Activated T-cell treated with anti-CD3 and anti-CD28 coated beads for 48 hours (primary cell): ENCODE measurements at regions not wholly inside any gene's neighbourhood (a gene's known extent, or its start where the extent isn't known, plus 50 kb on each side); places are given as distances from the start of the nearest gene placed in this dataset.

Experiments
- DNase-seq: peaks from one replicate; pipeline ENCODE4 v3.0.0-alpha.2; 2020; ENCODE audit warnings: low read depth

DNA sequence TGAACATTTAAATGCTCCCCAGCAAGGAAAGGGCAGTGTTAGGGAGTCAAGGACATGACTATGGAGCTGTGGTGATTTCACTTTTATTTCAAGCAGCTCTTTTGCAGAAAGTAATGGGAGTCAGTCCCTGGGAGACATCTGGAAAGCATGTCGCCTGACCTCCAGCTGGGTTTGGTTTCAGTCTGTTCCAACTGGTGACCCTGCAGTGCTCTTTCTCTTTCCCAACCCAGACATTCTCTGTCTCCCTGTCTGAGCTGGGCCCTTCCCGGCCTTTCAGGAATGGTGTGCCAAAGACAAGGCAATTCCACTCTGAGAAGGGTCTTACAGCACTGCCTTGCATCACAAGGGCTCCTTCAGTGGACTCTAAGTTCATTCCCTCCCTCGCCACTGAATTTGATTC is 323.2 kb downstream of the OSR1 start:
- DNase-seq = no peak

DNA sequence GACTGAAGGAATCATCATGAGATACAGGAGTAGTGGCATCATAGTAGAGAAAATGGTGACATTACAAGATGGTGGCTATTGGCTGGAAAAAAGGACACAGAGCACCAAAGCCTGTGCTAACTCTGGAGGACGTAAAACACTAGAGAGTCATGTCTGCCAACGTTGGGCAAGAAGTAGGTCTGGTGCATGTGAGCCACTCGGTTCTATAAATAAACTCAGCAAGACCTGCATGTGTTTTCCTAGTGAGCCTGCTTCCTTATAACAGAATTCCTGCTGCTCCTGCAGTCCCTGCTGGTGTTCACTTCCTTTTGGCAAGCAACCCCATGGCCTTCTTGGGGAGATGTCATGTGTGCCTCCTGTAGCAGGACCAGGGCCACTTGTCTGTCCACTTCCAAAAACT is 325.2 kb downstream of the OSR1 start:
- no peak for DNase-seq

DNA sequence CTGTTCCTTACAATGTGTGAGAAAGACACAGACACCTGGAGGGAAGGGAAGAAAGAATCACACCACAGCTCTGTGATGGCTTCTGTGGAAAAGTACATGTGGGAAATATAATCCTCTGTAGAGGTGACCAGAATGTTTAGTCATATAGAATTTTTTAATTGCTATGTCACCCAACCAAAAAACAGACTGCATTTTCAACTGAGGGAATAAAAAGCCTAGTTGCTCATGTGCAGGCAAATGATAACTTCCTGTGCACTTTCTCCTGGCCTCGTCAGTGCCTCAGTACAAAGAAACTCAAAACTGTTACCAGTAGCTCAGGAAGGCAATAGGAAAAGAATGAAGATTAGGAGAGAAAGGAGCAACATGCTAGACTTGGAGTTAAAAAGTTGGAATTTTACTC is 326.8 kb downstream of the OSR1 start:
- DNase-seq = no peak

DNA sequence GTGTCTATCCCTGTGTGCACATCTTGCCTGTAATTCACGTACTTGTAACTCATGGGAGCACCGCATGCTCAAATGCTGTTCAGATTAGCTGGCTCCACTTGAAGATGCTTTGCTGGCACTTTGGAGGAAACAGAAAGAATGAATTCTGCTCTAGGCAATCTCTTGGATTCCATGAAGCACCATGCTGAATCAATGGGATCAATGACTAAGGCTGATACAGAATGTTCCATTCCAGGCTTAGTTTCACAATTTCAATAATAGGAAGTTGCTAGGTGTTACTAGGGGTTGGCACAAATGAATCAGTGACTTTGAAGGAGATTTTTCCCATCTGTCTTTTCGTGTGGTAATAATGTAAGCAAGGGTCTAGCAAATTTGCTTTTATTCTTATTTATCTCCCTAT is 328.8 kb downstream of the OSR1 start:
- no peak for DNase-seq

DNA sequence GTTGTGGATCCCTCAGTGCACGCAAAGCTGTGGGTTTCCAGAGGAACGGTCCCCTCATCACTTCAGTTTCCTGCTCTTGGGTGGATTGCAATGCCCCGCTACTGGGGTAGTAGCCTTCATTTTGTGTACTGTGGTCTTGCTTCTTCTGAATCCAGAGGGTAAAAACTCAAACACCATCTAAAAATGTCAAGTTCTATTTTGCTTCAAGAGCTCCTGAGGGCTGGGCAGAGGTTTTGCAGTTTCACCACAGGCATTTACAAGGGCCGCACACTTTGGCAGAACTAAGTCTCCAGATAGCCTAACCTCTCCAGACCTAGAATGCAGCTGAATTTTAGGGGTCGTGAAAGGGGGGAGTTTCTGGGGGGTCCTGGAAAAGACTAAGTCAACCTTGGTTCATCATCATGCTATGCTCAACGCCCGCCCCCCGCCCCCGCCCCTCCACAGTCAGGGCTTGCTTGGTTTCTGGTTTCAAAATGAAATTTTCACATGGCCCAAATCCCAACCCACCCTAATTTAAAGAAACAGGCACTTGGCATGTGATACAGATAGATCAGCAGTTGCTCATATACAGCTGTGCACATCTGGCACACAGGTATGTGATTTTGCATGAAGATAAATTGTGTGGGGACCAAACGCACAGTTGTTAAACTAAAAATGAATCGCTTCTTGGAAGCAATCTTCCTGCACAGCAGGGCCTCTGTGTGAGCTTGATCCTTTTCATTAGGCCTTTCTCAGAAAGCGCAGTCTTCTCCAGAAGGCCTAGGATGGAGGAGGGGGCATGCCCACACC is 329.6 kb downstream of the OSR1 start:
- no peak for DNase-seq

DNA sequence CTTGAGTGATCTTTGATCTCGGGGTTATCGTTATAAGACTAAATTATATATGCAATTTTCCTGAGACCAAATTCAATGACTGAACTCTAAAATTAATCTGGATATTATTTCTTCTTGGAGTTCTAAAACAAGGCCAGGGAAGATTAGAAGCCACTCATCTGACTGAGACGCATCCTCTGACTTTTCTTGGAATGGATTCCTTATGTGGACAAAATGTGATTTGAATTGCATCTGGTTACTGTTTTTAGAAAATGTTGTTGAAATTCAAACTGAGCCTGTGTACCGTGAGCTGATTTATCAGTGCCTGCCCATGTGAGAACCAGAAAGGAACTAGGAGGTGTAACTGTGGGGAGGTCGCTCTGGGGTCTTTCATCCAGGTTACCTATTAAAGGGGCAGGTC is 330.8 kb downstream of the OSR1 start:
- DNase-seq = no peak

DNA sequence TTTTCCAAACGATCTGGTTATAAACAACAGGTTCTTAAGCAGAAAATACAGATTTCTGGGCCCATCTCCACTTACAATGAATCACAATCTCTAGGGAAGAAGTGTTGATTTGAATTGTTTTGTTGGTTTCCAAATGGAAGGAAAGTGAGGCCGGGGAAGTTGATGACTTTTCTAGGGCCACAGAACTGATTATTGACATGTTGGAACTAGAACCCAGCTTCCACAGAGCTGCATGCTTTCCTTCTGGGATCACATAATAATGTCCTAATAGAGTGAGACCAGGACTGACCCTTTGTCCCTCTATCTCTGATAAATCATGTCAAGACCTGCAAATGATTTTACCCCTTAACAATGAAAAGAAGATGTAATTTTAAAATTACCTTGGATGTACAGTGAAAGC is 332.2 kb downstream of the OSR1 start:
- no peak for DNase-seq

DNA sequence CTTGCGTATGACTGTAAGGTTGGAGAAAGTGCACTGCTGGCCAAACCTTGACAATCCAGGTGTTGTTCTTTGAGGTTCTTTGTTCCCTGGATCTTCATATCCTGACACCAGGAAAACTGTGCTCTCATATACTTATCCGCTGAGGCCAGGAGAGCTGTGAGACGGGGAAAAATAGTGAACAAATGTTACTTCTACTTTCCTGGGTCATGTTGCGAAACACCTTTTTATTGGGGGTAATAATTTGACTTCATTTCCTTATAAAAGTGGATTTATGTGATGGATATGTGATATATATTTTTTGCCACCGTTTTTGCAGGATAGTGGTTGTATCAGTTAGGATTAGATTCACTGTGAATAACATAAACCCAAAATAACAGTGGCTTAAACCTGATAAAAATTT is 336.1 kb downstream of the OSR1 start:
- DNase-seq = no peak

DNA sequence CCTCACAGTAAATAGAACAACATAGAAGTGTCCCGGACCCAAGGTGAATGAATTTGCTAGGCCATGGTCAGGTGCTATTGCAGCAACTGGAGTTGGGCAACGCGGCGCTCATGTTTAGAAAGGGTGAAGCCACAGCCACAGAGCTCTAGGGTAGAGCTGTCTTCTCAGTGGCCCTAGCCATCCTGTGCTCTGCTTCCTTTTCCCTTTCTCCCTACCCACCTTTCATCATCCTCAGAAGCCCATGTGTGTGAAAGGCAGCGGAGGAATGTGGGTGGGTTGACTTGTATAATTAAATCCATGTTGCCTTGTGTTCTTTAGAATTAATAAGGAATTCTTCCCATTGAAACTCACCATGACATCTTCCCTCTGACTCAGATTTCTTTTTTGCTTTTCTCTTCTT is 336.7 kb downstream of the OSR1 start:
- no peak for DNase-seq

DNA sequence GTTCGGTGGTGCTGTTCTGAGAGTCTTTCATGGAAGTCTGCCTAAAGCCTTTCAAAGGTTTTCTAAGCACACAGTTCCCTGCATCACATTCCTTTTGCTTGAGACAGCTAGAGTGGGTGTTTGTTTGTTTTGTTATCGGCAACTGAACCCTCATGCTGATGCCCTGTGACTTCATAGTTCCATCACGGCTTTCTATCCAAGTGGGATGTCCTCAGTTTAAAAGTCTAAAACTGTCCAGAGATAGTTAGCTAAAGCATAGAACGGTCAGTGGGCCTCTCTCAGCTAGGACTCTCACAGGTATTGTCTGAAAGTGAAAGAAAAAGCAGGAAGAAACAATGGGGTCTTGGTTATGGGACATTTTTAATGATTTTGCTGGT is 337.3 kb downstream of the OSR1 start:
- no peak for DNase-seq

DNA sequence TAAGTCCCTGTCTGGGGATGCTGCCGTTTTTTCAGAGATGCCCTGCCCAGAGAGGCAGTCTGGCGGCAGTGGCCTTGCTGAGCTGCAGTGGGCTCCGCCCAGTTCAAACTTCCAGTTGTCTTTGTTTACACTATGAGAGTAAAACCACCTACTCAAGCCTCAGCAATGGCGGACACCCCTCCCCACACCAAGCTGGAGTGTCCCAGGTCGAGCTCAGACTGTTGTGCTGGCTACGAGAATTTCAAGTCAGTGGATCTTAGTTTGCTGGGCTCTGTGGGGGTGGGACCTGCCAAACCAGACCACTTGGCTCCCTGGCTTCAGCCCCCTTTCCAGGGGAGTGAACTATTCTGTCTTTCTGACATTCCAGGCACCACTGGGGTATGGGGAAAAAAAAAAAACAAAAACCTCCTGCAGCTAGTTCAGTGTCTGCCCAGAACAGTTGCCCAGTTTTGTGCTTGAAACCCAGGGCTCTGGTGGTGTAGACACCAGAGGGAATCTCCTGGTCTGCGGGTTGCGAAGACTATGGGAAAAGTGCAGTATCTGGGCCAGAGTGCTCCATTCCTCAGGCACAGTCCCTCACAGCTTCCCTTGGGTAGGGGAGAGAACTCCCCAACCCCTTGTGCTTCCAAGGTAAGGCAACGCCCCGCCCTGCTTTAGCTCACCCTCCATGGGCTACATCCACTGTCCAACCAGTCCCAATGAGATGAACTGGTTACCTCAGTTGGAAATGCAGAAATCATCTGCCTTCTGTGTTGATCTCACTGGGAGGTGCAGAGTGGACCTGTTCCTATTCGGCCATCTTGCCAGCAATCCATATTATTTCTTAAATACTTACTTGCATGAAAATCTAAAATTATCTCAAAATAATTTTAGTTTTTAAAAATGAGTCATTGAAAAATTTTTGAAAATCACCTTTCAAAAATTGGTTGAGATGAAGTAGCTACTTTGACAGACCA is 338.0 kb downstream of the OSR1 start:
- no peak for DNase-seq

DNA sequence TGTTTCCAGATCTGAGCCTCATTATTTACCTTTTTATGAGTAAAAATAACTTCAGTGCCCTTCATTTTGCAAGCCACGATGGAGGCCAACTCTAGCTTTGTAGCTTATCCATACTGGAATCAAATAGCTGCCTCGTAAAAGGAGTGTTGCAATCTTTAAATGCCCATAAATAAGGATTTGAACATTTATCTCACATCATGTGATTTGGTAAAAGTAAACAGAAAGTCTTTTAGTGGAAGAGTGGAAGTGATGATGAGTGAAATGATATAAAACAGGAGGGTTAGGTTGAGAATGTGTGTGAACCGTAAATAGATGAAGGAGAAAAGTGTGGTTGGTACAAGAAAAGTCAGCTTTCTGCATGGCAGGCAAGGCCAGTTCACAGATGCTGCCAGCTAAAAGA is 348.9 kb downstream of the OSR1 start:
- no peak for DNase-seq

DNA sequence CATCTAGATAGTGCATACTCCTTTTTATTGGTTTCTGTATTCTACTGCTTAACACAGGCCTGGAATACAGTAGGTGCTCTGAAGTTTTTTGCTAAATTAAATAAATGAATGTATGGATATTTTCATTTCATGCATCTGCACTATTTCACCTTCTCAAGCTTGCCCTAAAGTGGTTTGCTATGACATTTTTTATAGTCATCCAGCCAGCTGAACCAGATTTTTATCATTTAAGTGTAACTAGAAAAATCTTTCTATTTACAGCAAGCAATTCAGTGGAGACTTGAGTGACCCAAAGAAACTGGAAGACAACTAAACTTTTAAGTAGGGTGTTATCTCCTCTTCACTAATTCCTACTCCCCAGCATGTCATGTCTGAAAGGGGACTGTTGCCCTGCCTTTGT is 354.9 kb downstream of the OSR1 start:
- no peak for DNase-seq

DNA sequence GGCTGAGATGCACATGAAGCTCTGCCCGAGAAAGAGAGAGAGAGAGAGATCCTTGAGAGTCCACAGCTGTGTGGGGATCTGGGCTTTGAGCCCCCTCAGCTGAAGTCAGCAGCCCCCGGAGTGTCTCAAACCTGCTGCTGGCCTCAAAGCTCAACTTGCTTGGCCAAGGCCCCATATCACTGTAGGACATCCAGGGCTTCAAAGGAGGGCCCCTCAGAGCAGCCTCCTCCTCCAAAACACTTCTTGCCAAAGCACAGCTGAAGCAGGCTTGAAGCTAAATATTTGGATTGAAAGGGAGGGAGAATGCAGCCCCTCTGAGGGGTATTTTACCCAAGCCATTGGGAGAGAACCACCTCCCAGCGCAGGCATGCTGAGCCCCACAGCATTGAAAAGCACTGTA is 357.6 kb downstream of the OSR1 start:
- DNase-seq = no peak

DNA sequence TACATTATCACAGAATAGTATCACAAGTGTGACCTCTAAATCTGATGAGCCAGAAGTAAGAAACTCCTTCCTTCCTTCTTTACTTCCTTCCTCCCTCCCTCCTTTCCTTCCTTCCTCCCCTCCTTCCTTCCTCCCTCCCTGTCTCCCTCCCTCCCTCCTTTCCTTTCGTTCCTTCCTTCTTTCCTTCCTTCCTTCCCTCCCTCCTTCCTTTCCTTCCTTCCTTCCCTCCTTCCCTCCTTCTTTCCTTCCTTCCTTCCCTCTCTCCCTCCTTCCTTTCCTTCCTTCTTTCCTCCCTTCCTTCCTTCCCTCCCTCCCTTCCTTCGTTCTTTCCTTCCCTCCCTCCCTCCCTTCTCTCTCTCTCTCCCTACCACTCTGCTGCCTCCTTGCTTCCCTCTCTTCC is 359.2 kb downstream of the OSR1 start:
- no peak for DNase-seq

DNA sequence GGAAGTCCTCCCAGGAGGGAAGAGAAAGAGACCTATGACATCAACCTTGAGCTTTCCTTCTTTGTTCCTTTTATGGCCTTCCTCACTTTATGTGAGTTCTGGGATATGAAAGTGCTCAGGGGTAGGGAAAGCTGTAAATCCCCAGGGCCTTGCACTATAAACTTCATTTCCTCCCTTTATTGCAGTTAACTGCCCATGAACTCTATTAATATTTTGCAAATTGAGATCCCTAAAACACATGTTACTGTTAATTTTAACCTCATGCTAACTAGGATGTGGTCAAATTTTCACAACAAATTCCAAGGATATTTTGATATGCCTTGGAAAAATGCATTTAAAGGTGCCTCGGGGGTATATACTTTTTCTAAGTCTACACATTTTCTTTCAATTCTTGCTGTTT is 359.9 kb downstream of the OSR1 start:
- no peak for DNase-seq

DNA sequence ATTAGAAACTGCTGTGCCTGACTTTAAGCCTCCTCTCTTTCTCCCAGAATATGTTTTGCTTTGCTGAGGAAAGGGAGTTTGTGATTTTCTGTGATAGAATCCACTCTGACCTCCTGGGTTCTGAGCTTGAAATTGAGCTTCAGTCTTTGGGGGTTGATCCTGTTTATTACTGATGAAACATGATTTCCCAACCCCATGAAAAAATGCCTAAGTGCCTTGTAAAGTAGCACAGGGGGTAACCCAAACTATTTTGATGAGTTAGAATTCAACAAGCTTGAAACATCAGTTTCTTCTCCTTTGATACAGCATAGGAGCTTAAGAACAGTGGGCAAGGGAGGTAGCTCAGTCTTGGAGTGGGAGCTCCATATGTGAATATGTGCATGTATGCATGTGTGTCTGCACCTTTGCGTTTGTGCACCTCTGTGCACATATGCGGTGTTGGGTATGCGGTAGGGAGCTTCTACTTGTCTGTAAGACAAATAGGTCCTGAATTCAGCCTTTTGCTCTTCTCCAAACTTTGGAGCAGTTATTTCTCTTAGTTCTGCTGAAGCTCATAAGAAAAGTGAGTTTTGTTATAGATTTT is 364.6 kb downstream of the OSR1 start:
- no peak for DNase-seq

DNA sequence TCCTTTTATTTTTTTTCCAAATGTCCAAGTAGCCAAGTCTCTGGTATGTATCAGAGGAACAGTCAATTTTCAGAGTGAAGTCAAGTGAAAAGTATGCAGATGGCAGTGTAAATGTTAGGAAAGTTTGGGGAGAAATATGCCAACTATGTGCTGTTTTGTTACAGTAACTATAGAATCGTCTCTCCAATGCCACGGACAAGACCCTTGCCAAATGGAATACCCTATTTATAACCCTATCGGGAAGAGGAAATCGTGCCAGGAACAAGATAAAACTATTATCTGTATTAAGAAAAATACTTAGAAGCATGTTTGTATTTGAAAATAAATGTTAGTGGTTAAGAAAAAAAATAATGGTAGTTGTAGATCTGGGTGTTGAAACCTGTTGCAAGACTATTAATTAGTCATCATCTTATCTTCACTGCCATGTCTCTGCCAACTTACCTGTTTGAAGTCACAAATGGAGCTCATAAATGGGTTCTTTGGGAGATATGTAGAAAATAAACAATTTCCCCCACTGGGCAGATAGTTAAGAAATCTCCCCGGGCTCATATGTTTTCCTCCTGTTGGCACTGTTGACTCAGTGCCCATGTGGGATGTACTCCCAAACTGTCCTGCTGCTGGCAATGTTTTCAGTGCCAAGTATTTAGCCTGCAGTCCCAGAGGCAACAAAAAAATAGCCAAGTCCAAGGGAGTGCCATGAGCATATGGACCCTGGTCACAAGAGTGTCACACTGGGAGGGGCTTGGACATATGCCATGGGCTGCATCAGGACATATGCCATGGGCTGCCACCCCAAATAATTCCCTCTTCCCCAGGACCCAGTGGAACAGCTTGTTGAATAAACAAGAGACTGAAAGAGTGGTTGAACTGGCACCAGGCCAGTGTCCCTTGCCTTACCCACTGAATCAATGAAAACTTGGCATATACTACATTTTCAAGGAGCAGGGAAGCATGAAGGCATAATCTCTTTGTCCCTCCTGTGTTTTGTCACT is 366.9 kb downstream of the OSR1 start:
- no peak for DNase-seq

DNA sequence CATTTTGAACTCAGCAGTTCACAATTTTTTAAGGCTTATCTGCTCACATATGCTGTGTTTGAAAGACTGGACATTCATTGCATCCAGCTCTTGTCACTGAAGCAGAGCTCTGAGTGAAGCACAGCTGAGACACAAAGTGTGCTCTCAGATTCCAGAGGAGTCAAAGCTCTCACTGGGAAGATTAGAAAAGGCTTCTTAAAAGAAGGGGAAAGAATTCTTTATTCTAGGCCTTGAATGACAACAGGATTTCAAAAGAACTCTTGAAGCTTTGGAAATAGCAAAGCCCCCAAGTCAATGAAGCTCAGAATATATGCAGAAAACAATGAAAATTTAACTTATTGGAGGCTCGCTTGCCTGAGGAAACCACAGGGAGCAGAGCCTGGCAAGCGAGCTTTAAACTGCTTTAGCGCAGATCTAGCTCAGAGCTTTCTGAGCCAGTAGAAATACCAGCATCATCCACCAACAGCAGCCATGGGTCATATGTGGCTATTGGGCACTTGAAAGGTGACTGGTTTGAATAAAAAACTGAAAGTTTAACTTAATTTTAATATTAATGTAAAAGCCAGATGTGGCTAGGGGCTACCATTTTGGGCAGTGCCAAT is 369.7 kb downstream of the OSR1 start:
- DNase-seq = no peak

DNA sequence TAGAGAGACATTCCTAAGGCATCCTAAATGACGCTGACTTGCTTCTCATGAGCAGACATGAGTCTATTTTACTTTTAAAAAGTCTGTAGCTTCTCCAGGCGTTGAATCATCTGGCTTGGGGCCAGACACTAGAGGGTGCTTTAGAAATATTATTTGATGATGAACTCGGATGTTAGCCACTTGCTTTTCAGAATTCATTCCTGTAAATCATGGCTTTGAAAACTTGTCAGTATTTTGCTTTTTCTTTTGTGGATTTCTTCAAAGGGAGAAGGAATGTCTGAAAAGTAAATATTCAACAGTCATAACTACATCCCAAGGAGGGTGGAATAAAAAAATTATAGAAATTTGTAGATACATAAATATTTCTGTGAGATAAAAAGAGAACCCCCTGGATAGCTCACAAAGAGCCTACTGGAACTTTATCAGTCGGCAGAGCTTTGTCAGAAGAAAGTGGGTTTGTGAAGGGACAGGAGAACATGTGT is 370.8 kb downstream of the OSR1 start:
- no peak for DNase-seq

DNA sequence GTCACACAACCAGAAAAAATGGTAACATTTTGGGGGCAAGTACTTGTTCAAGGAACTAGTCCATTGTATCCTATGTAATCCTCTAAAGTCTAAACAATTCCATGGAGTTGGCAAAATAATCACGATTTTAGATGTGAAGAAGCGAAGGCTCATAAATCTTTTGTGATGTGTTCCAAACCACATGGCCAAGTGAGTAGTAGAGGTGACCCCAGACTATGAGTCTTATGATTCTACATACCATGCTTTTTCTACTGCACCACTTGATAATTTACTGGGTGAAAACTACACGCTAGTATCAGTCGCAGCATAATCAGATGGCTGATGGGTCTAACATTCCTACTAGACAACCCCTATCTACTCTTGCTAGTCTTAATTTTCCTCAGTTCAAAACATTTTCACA is 371.4 kb downstream of the OSR1 start:
- no peak for DNase-seq
